NCI-H2029 treated with DMSO at 0.1 percent for 48 hours (cell line): ENCODE measurements at regions not wholly inside any gene's neighbourhood (a gene's known extent, or its start where the extent isn't known, plus 50 kb on each side); places are given as distances from the start of the nearest gene placed in this dataset.

Experiments
- DNase-seq: peaks from one replicate; lab custom pipeline; 2025; lab: John Stamatoyannopoulos, UW

- no peak for DNase-seq
Observed at GRCh38 chr13:105450784-105451183, 1084.7 kb downstream of the EFNB2 start.

- DNase-seq: no peak
Observed at GRCh38 chr13:105448811-105449210, 1086.7 kb downstream of the EFNB2 start.

GRCh38 chr13:105446197-105446596 is 1089.3 kb downstream of the EFNB2 start:
- DNase-seq: no peak

DNA sequence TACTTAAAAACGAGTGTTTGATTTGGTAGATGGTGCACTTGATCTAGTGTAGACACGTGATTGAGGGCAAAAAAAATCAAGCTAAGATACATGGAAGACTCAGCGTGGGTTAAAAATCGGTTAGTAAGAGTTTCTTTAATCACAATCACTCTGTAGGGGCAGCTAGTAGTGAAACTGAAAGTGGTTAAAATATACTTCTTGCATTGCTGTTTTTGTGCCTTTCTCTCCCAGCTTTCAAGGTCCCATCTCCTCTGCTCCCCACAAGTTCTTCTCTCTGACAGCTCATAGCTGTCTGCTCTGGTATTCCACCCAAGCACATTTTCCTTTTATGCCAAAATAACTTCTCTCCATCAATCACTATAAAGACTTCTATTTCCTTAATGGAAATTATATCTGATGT is 1089.7 kb downstream of the EFNB2 start:
- DNase-seq: no peak

- DNase-seq: no peak
Observed at GRCh38 chr13:105442949-105443699, 1092.3 kb downstream of the EFNB2 start.

DNA sequence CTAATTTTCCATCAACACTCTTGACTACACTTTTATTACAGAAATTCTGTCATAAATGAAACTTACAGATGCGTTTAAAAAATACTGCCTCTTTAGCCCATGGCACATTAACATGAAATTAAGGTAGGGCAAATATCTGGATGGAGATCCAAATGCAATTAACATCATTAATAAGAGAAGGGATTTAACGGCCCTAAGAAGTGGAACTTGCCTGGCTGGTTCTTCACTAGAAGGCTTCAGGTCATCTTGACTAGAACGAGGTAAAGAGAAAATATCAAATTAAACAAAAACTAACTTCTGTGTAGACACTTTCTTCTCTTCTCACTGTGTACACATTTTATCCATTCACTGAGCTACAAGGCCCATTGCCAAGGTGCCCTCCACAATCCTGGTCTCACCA is 1093.4 kb downstream of the EFNB2 start:
- no peak for DNase-seq

DNA sequence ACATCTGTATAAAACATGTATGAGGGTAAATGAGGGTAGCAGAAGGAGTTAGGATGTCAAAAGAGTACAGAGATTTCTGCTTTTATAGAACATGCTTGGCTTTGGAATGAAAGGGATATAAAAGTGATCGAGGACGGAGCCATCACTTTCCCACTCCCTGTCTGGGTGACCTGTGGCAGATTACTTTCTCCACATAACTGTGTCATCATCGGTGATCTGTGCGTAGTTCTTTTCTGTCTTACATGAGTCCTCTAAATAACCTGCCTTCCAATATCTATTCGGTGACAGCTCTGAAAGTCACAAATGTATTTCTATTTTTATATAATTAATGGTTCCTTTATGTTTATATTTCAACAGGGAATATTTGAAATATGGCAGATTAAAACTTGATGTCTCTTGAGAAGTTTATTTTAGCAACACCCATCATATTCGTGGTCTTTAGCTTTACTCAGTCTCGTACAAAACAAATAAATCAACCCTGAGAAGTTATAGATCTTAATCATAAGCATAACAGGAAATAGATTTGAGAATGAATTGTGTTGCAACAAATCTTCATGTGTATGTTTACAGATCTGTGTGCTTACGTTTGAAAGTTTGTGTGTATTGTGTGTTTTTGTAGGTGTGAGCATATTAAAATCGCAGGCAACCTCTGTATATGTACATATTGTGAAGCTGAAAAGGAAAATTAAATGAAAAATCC is 1094.3 kb downstream of the EFNB2 start:
- no peak for DNase-seq

DNA sequence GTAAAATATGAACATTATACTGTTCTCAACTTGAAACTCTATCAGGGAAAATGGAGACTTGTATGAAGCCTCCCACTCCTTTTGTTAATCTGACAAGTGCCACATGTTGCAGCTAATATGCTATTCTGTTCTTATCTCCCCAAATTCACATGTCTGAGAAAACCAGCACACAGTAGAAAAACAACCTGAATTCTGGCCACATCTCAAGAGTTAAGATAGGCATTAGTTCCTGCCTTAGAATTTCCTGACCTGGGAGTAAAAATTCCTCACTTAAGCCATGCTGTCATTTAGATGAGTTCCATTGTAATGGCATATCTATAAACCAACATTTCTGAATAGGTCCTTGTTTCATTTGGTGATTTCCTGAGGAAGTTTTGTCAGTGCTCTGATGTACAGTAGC is 1098.5 kb downstream of the EFNB2 start:
- DNase-seq: no peak

DNA sequence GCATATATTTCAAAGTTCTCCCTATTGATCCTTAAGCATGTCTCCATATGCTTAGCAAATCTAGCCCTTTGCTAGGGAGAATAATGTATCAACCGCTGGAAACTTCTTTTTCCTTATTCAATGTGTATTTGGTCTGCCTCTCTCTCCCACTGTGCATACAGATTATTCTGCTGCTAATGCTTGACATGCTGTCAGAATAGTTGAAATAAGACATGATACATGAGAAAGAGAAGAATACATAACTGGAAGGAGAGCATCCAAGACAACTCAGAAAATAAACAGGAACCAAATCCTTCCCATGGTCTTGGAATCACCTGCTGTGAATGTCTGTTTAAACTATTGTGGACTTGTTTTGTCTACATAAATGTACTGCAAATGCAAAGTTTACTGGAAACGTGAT is 1103.0 kb downstream of the EFNB2 start:
- DNase-seq: no peak

DNA sequence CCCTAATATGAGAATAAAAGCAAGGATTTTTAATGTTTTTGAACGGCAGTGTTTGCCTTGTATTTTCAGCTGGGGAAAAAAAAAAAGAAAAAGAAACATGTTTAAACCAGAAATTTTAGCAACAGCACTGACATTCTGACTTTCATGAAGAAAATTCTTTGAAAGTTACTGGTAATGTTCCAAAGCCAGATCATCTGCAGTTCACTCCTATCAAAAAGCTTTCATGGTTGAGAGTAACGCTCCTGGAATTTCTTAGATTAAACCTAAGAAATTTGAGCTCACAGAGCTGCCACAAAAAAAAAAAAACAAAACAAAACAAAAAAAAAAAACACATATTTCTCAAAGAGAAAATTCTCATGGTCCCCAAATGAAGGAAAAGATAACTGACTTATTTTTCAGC is 1106.7 kb downstream of the EFNB2 start:
- no peak for DNase-seq

DNA sequence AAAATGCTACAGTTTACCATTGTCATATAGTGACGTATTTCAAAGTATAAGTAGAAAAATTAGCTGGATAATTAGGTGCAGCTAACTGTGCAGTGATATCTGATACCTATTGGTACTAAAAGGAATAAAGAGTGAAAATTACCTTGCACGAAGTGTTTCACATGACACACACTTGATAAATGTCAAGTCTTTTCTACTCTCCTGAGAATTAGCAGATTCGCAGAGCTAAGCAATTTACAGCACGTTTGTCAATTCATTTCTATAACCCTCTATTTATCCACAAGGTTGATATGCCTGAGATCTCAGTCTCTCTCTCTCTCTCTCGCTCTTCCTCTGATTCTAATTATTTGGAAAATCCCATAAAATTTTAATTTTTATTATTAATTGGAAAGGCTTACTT is 1109.0 kb downstream of the EFNB2 start:
- no peak for DNase-seq

DNA sequence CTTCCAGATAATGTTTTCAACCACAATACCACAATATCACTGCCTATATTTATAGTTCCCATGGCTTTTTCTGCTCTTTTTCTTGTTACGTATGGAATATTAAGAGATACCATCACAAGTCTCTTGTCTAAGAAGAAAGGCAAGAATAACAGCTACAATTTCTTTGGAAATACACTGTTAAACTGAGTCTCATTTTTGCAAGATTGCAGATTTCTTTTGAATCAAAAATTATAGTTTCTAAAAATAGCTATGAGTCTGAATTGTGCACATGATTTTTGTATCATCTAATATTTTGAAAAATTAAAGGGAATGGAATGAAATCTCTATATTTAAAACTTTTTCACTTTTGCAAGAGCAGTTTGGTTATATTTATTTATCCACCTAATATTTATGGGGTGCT is 1120.8 kb downstream of the EFNB2 start:
- DNase-seq: no peak

GRCh38 chr13:105412171-105412570 is 1123.3 kb downstream of the EFNB2 start:
- DNase-seq: no peak

DNA sequence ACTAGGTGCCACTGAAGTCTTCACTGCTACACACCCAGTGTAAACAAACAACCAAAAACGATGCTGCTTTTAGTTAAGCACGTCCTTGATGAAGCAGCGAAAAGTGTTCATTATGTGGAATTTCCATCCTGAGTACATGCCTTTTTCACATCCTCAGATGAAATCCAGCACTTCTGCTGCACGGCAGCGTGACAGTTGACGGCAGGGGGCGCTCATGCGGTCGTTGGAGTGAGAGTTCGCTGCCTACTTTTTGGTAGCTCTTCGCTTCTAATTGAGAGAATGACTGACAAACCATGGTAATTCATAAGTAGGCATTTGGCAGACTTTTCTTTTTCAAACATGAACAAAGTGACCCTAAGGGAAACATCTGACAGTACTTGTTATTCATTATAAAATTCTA is 1124.9 kb downstream of the EFNB2 start:
- no peak for DNase-seq

GRCh38 chr13:105406551-105406950 is 1128.9 kb downstream of the EFNB2 start:
- no peak for DNase-seq

DNA sequence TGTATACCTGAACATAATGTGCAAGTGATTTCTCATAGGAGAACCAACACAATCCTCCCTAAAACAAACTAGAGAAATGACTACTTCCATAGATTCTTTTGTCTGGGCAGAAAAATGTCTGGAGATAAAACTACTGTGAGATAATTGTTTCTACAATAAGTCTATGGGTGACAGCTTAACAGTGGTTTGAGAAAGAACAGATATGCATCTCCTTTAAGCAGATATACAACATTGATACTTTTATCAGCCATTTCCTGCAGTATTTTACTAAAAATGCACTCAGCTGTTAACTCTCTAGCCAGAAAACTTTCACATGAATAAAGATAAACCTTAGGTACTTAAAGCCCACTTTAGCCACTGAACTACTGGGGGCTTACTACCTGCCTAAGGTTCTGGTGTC is 1132.4 kb downstream of the EFNB2 start:
- no peak for DNase-seq

GRCh38 chr13:105395041-105395440 is 1140.4 kb downstream of the EFNB2 start:
- DNase-seq: no peak

DNA sequence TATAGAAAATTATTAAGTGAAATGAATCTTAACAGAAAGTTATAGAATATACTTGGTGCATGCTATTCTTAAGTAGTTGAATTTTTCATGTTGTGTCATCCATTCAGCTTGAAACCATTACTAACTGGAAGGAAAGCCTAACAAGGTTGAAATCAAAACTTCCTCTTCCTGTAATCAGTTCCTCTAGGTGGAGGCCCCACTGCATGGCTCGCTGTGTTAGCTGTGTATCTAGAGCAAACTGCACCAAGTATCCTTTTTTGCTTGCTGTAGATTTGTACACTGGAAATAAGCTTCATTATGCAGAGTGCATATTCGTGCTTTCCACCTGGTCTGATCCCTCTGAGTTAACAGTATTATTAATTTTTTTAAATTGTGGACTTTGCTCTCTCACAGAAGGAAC is 1146.1 kb downstream of the EFNB2 start:
- DNase-seq: no peak

GRCh38 chr13:105377452-105377851 is 1158.0 kb downstream of the EFNB2 start:
- DNase-seq: no peak

GRCh38 chr13:105370011-105370650 is 1165.3 kb downstream of the EFNB2 start:
- DNase-seq: no peak

DNA sequence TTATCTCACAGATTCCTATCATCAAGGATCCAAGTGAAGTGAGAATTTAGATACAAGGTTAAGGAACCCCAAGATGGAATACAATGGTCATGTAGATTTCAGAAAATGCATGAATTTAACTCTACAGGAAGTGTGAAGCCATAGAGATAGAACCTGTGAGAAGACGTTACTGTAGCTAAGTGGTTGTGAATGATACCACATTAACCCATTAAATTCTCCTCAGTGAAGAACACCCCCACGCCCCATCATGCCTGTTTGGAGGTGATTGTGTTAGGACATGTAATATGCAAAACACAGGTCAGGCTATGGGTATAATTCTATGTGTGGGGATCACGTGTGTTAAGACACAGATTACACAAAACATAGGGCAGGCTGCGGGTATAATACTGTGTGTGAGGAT is 1166.7 kb downstream of the EFNB2 start:
- DNase-seq: no peak

GRCh38 chr13:105365831-105366230 is 1169.6 kb downstream of the EFNB2 start:
- no peak for DNase-seq

GRCh38 chr13:105365021-105365550 is 1170.4 kb downstream of the EFNB2 start:
- no peak for DNase-seq
